ENCODE measurements at regions not wholly inside any gene's neighbourhood (a gene's known extent, or its start where the extent isn't known, plus 50 kb on each side); places are given as distances from the start of the nearest gene placed in this dataset.

DNA sequence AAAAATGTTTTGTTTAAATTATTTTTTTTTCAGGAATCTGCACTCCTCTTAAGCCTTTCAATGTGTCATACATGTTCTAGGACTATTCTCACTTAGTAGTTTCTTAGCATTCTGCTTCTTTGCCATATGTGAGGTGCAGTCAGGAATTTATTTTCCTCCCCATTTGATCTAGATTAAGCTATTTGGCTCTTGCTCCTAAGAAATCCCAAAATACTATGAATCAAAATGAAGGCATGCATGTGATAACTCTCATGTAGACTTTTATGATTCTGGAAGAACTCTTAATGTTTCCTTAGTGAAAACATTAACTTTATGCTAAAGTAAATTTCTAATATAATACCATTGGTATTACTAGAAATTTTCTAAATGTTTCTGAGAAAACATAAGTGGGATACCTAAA lies 664.5 kb downstream of the RAPGEF2 start:
- TF ChIP-seq, protein P1, sequence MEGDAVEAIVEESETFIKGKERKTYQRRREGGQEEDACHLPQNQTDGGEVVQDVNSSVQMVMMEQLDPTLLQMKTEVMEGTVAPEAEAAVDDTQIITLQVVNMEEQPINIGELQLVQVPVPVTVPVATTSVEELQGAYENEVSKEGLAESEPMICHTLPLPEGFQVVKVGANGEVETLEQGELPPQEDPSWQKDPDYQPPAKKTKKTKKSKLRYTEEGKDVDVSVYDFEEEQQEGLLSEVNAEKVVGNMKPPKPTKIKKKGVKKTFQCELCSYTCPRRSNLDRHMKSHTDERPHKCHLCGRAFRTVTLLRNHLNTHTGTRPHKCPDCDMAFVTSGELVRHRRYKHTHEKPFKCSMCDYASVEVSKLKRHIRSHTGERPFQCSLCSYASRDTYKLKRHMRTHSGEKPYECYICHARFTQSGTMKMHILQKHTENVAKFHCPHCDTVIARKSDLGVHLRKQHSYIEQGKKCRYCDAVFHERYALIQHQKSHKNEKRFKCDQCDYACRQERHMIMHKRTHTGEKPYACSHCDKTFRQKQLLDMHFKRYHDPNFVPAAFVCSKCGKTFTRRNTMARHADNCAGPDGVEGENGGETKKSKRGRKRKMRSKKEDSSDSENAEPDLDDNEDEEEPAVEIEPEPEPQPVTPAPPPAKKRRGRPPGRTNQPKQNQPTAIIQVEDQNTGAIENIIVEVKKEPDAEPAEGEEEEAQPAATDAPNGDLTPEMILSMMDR (IDR thresholded peaks at IDR 0.05): no peak
- TF ChIP-seq POLR2AphosphoS5 (IDR thresholded peaks at IDR 0.05; ENCODE audit: low read depth, low read length) (no peak), SIN3A (IDR thresholded peaks at IDR 0.05; ENCODE audit: borderline replicate concordance, insufficient read depth, low read depth, low read length) (no peak), TCF7L2 (IDR thresholded peaks at IDR 0.05; ENCODE audit: low read depth, low read length) (no peak)
- TF ChIP-seq, protein P2, sequence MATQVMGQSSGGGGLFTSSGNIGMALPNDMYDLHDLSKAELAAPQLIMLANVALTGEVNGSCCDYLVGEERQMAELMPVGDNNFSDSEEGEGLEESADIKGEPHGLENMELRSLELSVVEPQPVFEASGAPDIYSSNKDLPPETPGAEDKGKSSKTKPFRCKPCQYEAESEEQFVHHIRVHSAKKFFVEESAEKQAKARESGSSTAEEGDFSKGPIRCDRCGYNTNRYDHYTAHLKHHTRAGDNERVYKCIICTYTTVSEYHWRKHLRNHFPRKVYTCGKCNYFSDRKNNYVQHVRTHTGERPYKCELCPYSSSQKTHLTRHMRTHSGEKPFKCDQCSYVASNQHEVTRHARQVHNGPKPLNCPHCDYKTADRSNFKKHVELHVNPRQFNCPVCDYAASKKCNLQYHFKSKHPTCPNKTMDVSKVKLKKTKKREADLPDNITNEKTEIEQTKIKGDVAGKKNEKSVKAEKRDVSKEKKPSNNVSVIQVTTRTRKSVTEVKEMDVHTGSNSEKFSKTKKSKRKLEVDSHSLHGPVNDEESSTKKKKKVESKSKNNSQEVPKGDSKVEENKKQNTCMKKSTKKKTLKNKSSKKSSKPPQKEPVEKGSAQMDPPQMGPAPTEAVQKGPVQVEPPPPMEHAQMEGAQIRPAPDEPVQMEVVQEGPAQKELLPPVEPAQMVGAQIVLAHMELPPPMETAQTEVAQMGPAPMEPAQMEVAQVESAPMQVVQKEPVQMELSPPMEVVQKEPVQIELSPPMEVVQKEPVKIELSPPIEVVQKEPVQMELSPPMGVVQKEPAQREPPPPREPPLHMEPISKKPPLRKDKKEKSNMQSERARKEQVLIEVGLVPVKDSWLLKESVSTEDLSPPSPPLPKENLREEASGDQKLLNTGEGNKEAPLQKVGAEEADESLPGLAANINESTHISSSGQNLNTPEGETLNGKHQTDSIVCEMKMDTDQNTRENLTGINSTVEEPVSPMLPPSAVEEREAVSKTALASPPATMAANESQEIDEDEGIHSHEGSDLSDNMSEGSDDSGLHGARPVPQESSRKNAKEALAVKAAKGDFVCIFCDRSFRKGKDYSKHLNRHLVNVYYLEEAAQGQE (IDR thresholded peaks at IDR 0.05; ENCODE audit: insufficient read depth in 1 of 2, low read depth in 2 of 2, low read length in 1 of 2): no peak

All from Panc1 (cell line).